ENCODE measurements at regions not wholly inside any gene's neighbourhood (a gene's known extent, or its start where the extent isn't known, plus 50 kb on each side); places are given as distances from the start of the nearest gene placed in this dataset.
A peak's percentile ranks its signal among the peaks of the same experiment; 100 is the strongest.

GRCh38 chrX:134734466-134734952 lies 62.5 kb downstream of the PABIR2 start:
- no peak for DNase-seq (ENCODE audit: low read depth)
- TF ChIP-seq, protein P1, sequence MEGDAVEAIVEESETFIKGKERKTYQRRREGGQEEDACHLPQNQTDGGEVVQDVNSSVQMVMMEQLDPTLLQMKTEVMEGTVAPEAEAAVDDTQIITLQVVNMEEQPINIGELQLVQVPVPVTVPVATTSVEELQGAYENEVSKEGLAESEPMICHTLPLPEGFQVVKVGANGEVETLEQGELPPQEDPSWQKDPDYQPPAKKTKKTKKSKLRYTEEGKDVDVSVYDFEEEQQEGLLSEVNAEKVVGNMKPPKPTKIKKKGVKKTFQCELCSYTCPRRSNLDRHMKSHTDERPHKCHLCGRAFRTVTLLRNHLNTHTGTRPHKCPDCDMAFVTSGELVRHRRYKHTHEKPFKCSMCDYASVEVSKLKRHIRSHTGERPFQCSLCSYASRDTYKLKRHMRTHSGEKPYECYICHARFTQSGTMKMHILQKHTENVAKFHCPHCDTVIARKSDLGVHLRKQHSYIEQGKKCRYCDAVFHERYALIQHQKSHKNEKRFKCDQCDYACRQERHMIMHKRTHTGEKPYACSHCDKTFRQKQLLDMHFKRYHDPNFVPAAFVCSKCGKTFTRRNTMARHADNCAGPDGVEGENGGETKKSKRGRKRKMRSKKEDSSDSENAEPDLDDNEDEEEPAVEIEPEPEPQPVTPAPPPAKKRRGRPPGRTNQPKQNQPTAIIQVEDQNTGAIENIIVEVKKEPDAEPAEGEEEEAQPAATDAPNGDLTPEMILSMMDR (conservative IDR thresholded peaks at IDR 0.05; ENCODE audit: low read depth, low read length) = no peak
- no peak overlapping the region for H3K4me3 ChIP-seq (ENCODE audit: low read depth, low read length)

DNA sequence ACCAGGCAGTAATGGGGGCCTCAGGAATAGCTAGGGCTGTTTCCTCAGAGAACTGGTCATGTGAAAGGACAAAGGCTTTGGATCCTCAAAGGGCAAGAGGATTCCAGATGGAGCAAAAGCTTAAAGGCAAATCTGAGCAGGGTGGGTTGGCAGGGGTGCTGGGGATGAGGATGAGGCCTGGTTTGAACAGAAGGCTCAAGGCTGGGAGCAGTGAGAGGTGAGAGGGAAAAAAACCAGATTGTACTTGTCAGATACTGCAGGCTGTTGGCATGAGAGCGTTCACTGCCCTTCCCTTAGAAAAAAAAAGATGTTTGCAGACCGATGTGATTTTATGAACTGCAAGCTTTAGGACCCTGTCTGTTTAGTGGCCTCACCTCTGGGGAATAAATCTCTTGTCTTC lies 63.4 kb downstream of the PABIR2 start:
- no peak overlapping the region for H3K4me3 ChIP-seq (ENCODE audit: low read depth, low read length)
- DNase-seq (ENCODE audit: low read depth) = no peak
- TF ChIP-seq, protein P1 (conservative IDR thresholded peaks at IDR 0.05; ENCODE audit: low read depth, low read length) = no peak

GRCh38 chrX:134732676-134733075 lies 64.3 kb downstream of the PABIR2 start:
- DNase-seq (ENCODE audit: low read depth) = no peak
- H3K4me3 ChIP-seq (ENCODE audit: low read depth, low read length) = no peak overlapping the region
- TF ChIP-seq, protein P1 (conservative IDR thresholded peaks at IDR 0.05; ENCODE audit: low read depth, low read length) = no peak

DNA sequence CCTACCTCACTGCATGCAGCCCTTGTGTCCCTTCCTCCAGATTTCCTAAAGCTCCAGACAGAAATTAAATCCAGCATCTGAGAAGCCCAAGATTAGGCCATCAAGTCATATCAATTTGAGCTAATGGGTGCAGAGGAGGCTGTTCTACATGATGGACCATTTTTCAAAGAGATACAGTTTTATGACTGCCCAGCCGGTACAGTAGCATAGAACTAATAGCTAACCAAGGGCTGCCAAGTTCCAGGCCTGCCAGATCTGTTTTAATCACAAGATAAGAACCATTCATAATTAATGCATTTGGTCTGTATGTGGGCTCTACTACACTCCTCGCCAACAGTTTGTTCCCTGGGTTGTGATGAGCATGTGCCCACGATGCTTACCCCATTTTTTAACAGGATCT lies 64.9 kb downstream of the PABIR2 start:
- TF ChIP-seq, protein P1 (conservative IDR thresholded peaks at IDR 0.05; ENCODE audit: low read depth, low read length) = no peak
- no peak for DNase-seq (ENCODE audit: low read depth)
- no peak overlapping the region for H3K4me3 ChIP-seq (ENCODE audit: low read depth, low read length)

DNA sequence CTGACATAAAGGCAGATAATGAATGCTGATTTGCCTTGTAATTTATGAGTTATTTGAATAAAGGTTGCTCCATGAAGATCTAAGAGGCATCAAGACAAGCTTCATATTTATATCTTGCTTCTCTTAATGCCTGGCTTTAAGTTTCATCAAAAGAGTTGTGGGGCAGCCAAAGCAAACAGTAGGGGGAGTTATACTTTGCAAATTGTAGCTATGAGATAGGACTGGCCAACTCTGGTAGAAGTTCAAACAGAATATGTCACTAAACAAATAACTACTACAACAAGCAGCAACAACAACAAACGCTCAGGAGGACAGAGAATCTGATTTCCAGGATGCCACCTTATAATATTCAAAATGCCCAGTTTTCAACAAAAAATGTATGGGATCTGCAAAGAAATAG lies 69.1 kb upstream of the PLAC1 start:
- DNase-seq (ENCODE audit: low read depth) = no peak
- no peak overlapping the region for H3K4me3 ChIP-seq (ENCODE audit: low read depth, low read length)
- TF ChIP-seq, protein P1 (conservative IDR thresholded peaks at IDR 0.05; ENCODE audit: low read depth, low read length) = peak; percentile 35

GRCh38 chrX:134725103-134725690 lies 66.9 kb upstream of the PLAC1 start:
- no peak for DNase-seq (ENCODE audit: low read depth)
- no peak overlapping the region for H3K4me3 ChIP-seq (ENCODE audit: low read depth, low read length)
- TF ChIP-seq, protein P1 (conservative IDR thresholded peaks at IDR 0.05; ENCODE audit: low read depth, low read length) = no peak

Data from epithelial cell of proximal tubule (primary cell).